H1 (cell line): ENCODE measurements at regions not wholly inside any gene's neighbourhood (a gene's known extent, or its start where the extent isn't known, plus 50 kb on each side); places are given as distances from the start of the nearest gene placed in this dataset.

Experiments
- BCL11A ChIP-seq, 2 experiments: IDR thresholded peaks; one replicate each; pipeline ENCODE4 v1.6.1; 2011; ENCODE audit warnings: low read depth in 2 of 2, low read length in 2 of 2, mild to moderate bottlenecking in 2 of 2
- CEBPB ChIP-seq: IDR thresholded peaks from 2 replicates; pipeline ENCODE4 v1.6.1; 2012; ENCODE audit warnings: low read depth, low read length
- CTBP2 ChIP-seq: IDR thresholded peaks from 2 replicates; pipeline ENCODE4 v1.7.0; 2011; ENCODE audit warnings: borderline replicate concordance, mild to moderate bottlenecking, moderate library complexity, mixed read lengths, low read length; ENCODE audit not compliant: insufficient read depth, insufficient read length
- GABPA ChIP-seq: IDR thresholded peaks from 2 replicates; pipeline ENCODE4 v1.6.1; 2011; ENCODE audit warnings: mild to moderate bottlenecking, low read length, moderate library complexity, borderline replicate concordance; ENCODE audit not compliant: insufficient read depth
- TCF12 ChIP-seq: IDR thresholded peaks from 2 replicates; pipeline ENCODE4 v1.6.1; 2011; ENCODE audit warnings: low read depth, mild to moderate bottlenecking, low read length

DNA sequence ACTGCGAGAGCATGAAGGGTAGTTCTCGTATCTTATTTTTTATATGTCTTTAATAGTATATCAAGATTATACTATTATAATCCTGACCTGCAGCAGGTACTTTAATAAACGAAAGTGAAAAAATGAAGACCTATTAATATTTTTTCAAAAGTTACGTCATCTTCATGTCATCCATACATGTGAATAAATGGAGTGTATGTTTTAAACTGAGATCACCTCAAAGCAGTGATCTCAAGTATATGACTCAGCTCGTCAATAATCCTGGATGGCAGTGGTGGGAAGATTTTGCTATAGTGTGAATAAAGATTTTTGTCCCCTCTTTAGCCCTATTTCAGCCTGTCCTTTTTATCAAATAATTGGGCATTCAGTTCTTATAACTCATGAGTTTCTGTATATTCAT, 166.3 kb upstream of the FBXO11 start (continued):
- TF ChIP-seq CTBP2 (no peak), BCL11A (IDR thresholded peaks at IDR 0.05; ENCODE audit: low read depth in 2 of 2, low read length in 2 of 2) (no peak), CEBPB (no peak), GABPA (no peak), TCF12 (no peak)
